ENCODE measurements at regions not wholly inside any gene's neighbourhood (a gene's known extent, or its start where the extent isn't known, plus 50 kb on each side); places are given as distances from the start of the nearest gene placed in this dataset.

GRCh38 chr2:64939332-64939917 lies 49.8 kb upstream of the SLC1A4 start:
- no peak for DNase-seq (ENCODE audit: low read depth)
- no peak overlapping the region for H3K4me3 ChIP-seq (ENCODE audit: control insufficient read depth, low read depth, low read length)
- no peak for TF ChIP-seq CTCF (conservative IDR thresholded peaks at IDR 0.05; ENCODE audit: control insufficient read depth, insufficient read depth, low read depth, low read length)
